Coronary artery (tissue), 2 donors: ENCODE measurements at regions not wholly inside any gene's neighbourhood (a gene's known extent, or its start where the extent isn't known, plus 50 kb on each side); places are given as distances from the start of the nearest gene placed in this dataset.
"Not testable (repeated sequence)": the region's sequence is repeated elsewhere in the genome, so short reads cannot be mapped to it uniquely, and the experiment has no call there.

ENCODE experiments used
- DNase-seq: peaks from one replicate; pipeline ENCODE4 v3.0.0-alpha.2; 2017; ENCODE audit warnings: low spot score
- H3K27ac ChIP-seq, 2 donors: fragments of 200-600 bp; sonication (generic); one replicate each; pipeline ENCODE4 v1.5.1; 2016 to 2019
- H3K4me3 ChIP-seq: fragments of 200-600 bp; sonication (generic); 2 replicates; pipeline ENCODE4 v1.5.1; 2016; ENCODE audit warnings: mild to moderate bottlenecking, moderate library complexity
- CTCF ChIP-seq: fragments of 200-600 bp; sonication (generic); IDR thresholded peaks from one replicate; pipeline ENCODE4 v1.5.1; 2019; ENCODE audit warnings: antibody characterized with exemption

DNA sequence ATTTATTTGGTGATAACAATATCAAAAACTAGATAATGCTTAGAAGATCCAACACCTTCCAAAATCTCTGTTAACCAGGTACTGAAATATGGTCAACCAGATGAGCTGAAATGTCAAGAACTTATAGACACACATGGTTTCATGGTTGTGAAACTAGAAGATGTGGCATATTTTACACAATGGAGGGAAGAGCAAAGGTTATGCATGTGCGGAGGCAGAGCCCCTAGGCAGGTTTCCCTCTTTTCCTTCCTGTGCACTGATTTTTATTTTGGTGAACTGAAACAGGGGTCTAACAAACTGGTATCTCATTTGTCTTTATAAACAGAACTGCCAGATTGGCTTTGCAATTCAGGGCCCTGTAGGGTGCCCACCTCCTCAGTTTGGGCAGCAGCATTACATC, 91.6 kb downstream of the PRL start:
- no peak for DNase-seq
- Histone ChIP-seq H3K4me3 (no peak overlapping the region), H3K27ac (no peak overlapping the region)
- TF ChIP-seq CTCF: no peak

DNA sequence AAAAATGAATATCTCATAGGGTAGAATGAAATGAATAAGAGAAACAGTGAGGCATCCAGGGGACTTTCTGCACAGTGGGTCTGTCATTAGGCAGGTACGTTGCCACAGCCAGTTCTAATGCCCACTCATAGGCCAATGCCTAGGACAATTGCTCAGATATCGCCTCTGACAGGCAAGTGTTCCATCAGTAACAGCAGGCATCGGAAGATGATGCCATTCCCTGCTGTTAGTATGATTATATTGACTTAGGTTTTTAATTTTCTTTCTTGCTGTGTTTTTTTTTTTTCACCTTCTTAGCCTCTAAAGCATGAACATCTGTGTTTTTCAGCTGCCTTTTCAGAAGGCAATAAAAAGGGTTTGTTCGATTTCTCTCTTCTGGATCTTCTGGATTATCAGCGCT, 90.7 kb downstream of the PRL start:
- no peak for TF ChIP-seq CTCF

DNA sequence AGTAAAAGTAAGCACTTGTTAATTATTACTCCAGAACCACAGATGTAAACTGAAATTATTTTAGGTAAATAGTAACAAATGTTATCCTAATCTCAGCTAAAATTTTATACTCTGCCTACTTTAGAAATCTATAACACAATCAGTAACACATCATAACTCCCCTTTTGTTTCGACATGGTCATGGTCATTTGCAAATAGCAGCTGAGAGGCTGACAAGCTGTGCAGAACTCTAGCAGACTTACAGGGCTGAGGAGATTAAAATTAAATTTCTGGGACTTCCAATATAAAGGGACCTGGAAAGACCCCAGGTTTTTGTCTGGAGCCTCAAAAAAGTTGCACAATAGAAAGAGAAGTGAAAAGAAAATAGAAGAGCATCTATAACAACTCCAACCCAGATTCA, 88.8 kb downstream of the PRL start:
- Histone ChIP-seq H3K4me3 (no peak overlapping the region), H3K27ac (no peak overlapping the region)
- TF ChIP-seq CTCF: no peak
- no peak for DNase-seq

More for the DNA sequence above, 90.7 kb downstream of the PRL start:
- no peak for DNase-seq
- H3K4me3 ChIP-seq: no peak overlapping the region
- H3K27ac ChIP-seq: no peak overlapping the region

GRCh38 chr6:22214314-22214713, 82.5 kb downstream of the PRL start:
- H3K4me3 ChIP-seq: no peak overlapping the region

DNA sequence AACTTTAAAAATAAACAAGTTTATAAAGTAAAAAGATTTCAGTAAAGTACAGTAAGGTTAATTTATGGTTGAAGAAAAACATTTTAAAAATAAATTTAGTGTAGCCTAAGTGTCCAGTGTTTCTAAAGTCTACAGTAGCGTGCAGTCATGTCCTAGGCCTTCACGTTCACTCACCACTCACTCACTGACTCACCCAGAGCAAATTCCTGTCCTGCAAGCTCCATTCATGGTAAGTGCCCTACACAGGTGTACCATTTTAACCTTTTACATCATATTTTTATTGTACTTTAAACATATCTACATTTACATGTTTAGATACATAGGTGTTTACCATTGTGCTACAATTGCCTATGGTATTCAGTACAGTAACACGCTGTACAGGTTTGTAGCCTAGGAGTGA, 81.4 kb downstream of the PRL start:
- H3K27ac ChIP-seq, H3K4me3 ChIP-seq, DNase-seq: not testable (repeated sequence)

More at GRCh38 chr6:22214314-22214713, 82.5 kb downstream of the PRL start:
- no peak for DNase-seq
- no peak for TF ChIP-seq CTCF
- H3K27ac ChIP-seq: no peak overlapping the region

DNA sequence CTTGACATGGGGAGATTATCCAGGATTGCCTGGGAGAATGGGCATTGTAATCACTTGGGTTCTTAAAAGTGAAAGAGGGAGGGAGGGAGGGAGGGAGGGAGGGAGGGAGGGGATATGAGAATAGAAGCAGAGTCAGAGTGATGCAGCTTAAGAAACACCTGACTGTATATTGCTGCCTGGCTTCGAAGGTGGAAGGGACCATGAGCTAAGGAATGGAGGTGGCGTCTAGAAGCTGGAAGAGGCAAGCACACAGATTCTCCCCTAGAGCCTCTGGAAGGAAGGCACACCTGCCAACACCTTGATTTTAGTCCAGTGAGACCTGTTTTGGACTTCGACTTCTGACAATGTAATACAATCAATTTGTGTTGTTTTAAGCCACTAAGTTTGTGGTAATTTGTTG, 78.4 kb downstream of the PRL start:
- DNase-seq: no peak
- Histone ChIP-seq H3K27ac (no peak overlapping the region), H3K4me3 (no peak overlapping the region)
- no peak for TF ChIP-seq CTCF

DNA sequence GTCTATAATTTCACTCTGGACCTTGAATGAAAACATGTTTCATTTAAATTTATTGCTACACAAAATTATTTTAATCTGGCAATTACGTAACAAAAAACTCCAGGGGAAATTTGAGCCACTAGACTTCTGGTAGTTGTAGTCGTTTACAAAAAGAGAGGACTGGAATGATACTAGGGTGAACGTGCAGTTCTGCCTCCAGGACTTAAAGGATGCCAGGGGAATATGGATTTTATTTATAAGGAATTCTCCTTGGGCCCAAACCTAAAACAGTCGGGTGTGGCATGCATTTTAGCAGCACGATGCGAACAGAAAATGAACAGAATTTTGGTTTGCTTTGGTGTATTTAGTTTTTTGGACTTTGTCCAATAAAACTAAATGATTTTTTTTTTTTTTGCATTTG, 76.9 kb downstream of the PRL start:
- no peak overlapping the region for H3K27ac ChIP-seq
- H3K4me3 ChIP-seq: no peak overlapping the region
- no peak for TF ChIP-seq CTCF
- DNase-seq: no peak

DNA sequence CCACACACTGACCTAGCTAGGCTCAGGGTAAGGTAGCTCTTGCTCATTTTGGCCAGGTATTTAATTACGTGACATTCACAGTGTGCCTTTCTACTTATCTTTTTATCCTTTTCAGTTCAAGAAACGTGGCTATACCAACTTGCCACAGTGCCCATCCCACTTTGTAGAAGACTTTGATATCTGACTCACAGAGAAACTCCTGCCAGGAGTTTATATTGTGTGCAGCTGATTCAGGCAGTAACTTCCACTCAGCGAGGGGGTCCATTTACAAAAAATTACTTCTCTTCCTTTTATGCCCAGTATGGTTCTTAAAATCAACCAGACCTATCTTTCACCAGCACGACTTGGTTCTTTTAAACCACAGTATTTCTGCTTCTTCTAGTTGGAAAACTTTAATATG, 75.6 kb downstream of the PRL start:
- no peak overlapping the region for H3K27ac ChIP-seq
- DNase-seq: no peak
- TF ChIP-seq CTCF: no peak
- H3K4me3 ChIP-seq: no peak overlapping the region
